ENCODE measurements at regions not wholly inside any gene's neighbourhood (a gene's known extent, or its start where the extent isn't known, plus 50 kb on each side); places are given as distances from the start of the nearest gene placed in this dataset.
A peak's percentile ranks its signal among the peaks of the same experiment; 100 is the strongest.
"Not testable (repeated sequence)": the region's sequence is repeated elsewhere in the genome, so short reads cannot be mapped to it uniquely, and the experiment has no call there.

DNA sequence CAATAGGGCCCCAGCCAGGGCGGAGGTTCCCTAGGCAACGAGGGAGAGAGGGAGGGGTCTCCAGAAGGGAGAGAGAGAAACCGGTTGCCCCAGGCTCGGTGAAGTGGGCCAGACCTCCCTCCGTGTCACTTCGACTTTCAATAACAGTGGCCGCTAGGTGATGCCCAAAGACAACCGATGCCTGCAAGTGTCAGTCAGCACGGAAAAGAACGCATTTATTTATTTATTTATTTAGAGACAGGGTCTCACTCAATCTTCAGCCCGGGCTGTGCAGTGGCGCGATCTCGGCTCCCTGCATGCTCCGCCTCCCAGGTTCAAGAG, 1504.1 kb upstream of the DEFB115 start:
- peak; percentile 30 for TF ChIP-seq CTCF (conservative IDR thresholded peaks at IDR 0.05; ENCODE audit: low read depth, low read length)
- H3K4me3 ChIP-seq (ENCODE audit: low read depth, low read length) = peak overlapping the region; percentile 25
- DNase-seq (ENCODE audit: low read depth) = not testable (repeated sequence)

GRCh38 chr20:29753879-29754278, 1503.6 kb upstream of the DEFB115 start:
- not testable (repeated sequence) for DNase-seq (ENCODE audit: low read depth)

DNA sequence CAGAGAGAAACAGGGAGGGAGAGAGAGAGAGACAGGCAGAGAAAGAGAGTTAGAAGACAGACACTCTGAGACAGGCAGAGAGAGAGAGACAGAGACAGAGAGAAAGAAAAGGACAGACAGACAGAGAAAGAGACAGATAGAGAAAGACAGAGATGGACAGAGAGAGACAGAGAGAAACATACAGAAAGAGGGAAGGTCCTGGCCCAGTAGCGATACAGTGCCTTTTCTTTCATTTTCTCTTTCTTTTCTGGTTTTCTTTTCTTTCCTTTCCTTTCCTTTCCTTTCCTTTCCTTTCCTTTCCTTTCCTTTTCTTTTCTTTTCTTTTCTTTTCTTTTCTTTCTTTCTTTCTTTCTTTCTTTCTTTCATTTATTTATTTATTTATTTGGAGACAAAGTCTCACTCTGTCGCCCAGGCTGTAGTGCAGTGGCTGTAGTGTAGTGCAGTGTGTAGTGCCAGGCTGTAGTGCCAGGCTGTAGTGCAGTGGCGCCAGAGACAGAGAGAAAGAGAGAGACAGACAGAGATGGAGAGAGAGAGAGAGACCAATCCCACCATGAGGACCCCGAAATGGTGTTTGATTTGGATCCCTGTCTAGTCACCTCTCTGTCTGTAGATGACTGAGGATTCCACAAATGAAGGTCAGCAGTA, 1501.5 kb upstream of the DEFB115 start:
- H3K4me3 ChIP-seq (ENCODE audit: low read depth, low read length); DNase-seq (ENCODE audit: low read depth): not testable (repeated sequence)

More at GRCh38 chr20:29753879-29754278, 1503.6 kb upstream of the DEFB115 start:
- not testable (repeated sequence) for H3K4me3 ChIP-seq (ENCODE audit: low read depth, low read length)

GRCh38 chr20:29756664-29757063, 1500.8 kb upstream of the DEFB115 start:
- DNase-seq (ENCODE audit: low read depth) = no peak
- no peak for TF ChIP-seq CTCF (conservative IDR thresholded peaks at IDR 0.05; ENCODE audit: low read depth, low read length)
- no peak overlapping the region for H3K4me3 ChIP-seq (ENCODE audit: low read depth, low read length)

DNA sequence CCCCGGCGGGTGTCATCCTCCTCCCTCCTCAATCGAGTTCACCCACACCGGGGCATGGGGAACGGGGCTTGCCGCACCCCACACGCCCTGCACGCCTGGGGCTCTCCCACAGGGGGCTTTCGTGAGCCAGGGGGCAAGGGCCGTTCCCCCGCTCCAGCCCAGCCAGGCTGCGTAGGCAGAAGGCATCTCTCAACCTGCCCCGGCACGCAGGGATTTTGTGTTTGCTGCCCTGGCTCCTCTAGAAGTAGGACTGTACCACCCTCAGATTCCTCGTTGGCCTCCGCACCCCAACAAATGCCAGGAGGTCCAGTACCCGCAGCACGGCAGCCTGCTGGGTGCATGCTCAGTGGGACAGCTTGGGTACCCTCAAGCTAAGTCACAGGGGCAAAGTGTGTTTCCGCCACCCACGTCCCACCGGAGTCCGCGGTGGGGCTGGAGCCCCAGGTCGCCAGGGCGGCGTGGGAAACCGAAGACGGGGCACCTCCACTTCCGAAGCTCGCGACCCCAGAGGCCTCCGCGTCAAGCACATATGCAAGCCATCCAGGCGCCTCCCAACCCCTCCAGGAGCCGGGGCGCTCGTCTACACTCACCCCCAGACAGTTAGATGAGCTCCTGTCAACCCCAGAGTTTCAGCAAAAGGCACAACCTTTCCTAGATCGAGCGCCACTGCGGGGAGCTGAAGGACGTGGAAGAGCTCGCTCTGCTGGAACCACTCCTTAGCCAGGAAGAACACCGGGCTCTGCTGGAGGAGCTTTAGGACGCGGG, 1495.7 kb upstream of the DEFB115 start:
- DNase-seq (ENCODE audit: low read depth) = not testable (repeated sequence)

GRCh38 chr20:29762620-29763019, 1494.8 kb upstream of the DEFB115 start:
- H3K4me3 ChIP-seq (ENCODE audit: low read depth, low read length) = no peak overlapping the region
- no peak for TF ChIP-seq CTCF (conservative IDR thresholded peaks at IDR 0.05; ENCODE audit: low read depth, low read length)

More for the DNA sequence above, 1495.7 kb upstream of the DEFB115 start:
- H3K4me3 ChIP-seq (ENCODE audit: low read depth, low read length) = not testable (repeated sequence)

DNA sequence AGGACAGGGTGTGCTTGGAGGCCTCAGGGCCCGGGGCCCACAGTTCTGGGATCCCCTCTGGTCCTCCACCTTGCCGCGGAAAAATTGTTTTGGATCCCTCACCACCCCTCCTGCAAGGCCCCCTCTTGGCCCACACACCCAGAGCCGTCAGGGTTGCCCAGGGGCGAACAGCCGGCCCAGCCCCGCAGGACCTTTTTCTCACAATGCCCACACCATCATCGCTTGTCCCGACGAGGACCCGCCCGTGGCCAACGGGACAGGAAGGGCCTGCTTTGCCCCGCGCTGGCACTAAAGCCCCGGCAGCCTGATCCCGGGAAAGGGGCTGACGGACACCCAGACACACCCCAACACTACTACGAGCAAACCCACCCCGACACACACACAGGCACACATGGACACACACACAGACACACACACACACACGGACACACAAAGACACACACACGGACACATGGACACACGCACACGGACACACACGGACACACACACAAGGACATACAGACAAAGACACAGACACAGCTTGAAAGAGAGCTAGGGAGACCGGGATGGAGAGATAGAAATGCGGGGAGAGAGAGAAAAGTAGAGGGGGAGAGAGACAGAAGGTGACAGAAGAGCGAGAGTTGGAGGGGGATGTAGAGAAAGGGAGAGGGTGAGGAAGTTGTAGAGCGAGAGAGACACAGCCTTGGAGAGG, 1493.5 kb upstream of the DEFB115 start:
- DNase-seq (ENCODE audit: low read depth) = no peak
- no peak overlapping the region for H3K4me3 ChIP-seq (ENCODE audit: low read depth, low read length)
- TF ChIP-seq CTCF (conservative IDR thresholded peaks at IDR 0.05; ENCODE audit: low read depth, low read length) = no peak

More at GRCh38 chr20:29762620-29763019, 1494.8 kb upstream of the DEFB115 start:
- no peak for DNase-seq (ENCODE audit: low read depth)

GRCh38 chr20:29764922-29765610, 1492.4 kb upstream of the DEFB115 start:
- TF ChIP-seq CTCF (conservative IDR thresholded peaks at IDR 0.05; ENCODE audit: low read depth, low read length) = peak; percentile 42
- not testable (repeated sequence) for H3K4me3 ChIP-seq (ENCODE audit: low read depth, low read length); DNase-seq (ENCODE audit: low read depth)

- H3K4me3 ChIP-seq (ENCODE audit: low read depth, low read length); DNase-seq (ENCODE audit: low read depth): not testable (repeated sequence)
These were observed 1479.4 kb upstream of the DEFB115 start for GRCh38 chr20:29778033-29778432.

DNA sequence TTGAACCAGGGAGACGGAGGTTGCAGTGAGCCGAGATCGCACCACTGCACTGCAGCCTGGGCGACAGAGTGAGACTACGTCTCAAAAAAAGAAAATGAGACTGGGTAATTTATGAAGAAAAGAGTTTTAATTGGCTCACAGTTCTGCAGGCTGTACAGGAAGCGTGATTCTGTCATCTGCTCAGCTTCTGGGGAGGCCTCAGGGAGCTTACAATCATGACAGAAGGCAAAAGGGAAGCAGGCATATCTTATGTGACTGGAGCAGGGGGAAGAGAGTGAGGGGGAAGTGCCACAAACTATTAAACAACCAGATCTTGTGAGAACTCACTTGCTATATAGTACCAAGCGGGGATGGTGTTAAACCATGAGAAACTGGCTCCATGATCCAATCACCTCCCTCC, 1476.2 kb upstream of the DEFB115 start:
- not testable (repeated sequence) for H3K4me3 ChIP-seq (ENCODE audit: low read depth, low read length)

DNA sequence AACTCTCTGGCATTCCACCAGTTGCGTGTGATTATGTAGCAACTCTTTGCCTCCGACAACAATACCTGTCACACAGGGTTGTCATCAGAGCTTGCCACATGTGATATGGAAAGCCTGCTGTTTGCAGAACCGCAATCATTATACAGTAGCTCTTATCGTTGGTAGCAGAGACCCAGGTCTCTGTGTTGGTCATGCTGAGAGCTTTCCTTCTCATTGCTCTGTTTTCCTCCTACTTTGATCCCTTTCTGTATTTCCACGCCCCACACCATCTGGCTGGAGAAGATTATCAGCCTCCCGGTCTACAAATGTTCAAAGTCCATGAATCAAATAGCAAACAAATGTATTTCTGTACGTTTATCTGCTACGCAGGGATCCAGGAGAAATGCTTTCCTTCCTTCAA, 1475.6 kb upstream of the DEFB115 start:
- H3K4me3 ChIP-seq (ENCODE audit: low read depth, low read length); DNase-seq (ENCODE audit: low read depth): not testable (repeated sequence)

More for the DNA sequence above, 1476.2 kb upstream of the DEFB115 start:
- not testable (repeated sequence) for DNase-seq (ENCODE audit: low read depth)

- not testable (repeated sequence) for H3K4me3 ChIP-seq (ENCODE audit: low read depth, low read length); DNase-seq (ENCODE audit: low read depth)
These were observed 1470.0 kb upstream of the DEFB115 start for GRCh38 chr20:29787456-29787855.

Measured in epithelial cell of proximal tubule (primary cell).